GM18520 (cell line): ENCODE measurements at regions not wholly inside any gene's neighbourhood (a gene's known extent, or its start where the extent isn't known, plus 50 kb on each side); places are given as distances from the start of the nearest gene placed in this dataset.

Source experiments
- ATAC-seq: cut with Tn5 transposase; IDR thresholded peaks from one replicate; pipeline ENCODE4 v1.9.1; 2021; ENCODE audit not compliant: unreplicated experiment

- ATAC-seq, result no peak
Observed at GRCh38 chr1:58861506-58861905, 77.7 kb upstream of the JUN start.

GRCh38 chr1:58862728-58863385 lies 79.0 kb upstream of the JUN start:
- no peak for ATAC-seq

- ATAC-seq, result no peak
Observed at GRCh38 chr1:58864654-58865053, 80.8 kb upstream of the JUN start.

- no peak for ATAC-seq
Observed at GRCh38 chr1:58866578-58866977, 82.7 kb upstream of the JUN start.

GRCh38 chr1:58869638-58870297 lies 85.9 kb upstream of the JUN start:
- ATAC-seq, result no peak

GRCh38 chr1:58870298-58870676 lies 86.4 kb upstream of the JUN start:
- no peak for ATAC-seq

- no peak for ATAC-seq
Observed at GRCh38 chr1:58874342-58874741, 90.5 kb upstream of the JUN start.

- no peak for ATAC-seq
Observed at GRCh38 chr1:58874757-58875755, 91.2 kb upstream of the JUN start.

GRCh38 chr1:58879464-58879863 lies 95.6 kb upstream of the JUN start:
- no peak for ATAC-seq

- no peak for ATAC-seq
Observed at GRCh38 chr1:58880592-58880991, 96.7 kb upstream of the JUN start.

- ATAC-seq, result no peak
Observed at GRCh38 chr1:58881471-58881994, 97.7 kb upstream of the JUN start.

GRCh38 chr1:58882322-58882948 lies 98.6 kb upstream of the JUN start:
- ATAC-seq, result no peak

GRCh38 chr1:58883037-58883887 lies 99.4 kb upstream of the JUN start:
- no peak for ATAC-seq

- no peak for ATAC-seq
Observed at GRCh38 chr1:58883888-58884482, 100.1 kb upstream of the JUN start.

GRCh38 chr1:58884706-58885661 lies 101.1 kb upstream of the JUN start:
- ATAC-seq, result no peak

- no peak for ATAC-seq
Observed at GRCh38 chr1:58885998-58886397, 102.2 kb upstream of the JUN start.

GRCh38 chr1:58886611-58887010 lies 102.8 kb upstream of the JUN start:
- ATAC-seq, result no peak

- ATAC-seq, result no peak
Observed at GRCh38 chr1:58887059-58887458, 103.2 kb upstream of the JUN start.

- no peak for ATAC-seq
Observed at GRCh38 chr1:58888833-58889232, 105.0 kb upstream of the JUN start.
